Spleen (tissue), 11 donors: ENCODE measurements at regions not wholly inside any gene's neighbourhood (a gene's known extent, or its start where the extent isn't known, plus 50 kb on each side); places are given as distances from the start of the nearest gene placed in this dataset.

Experiments used
- DNase-seq: peaks from one replicate; pipeline ENCODE4 v3.0.0-alpha.2; 2020
- H3K27ac ChIP-seq, 8 donors: fragments of 200-600 bp; sonication (generic) in 7 of 8; 1 replicate in 4 of 8; 2 replicates in 4 of 8; pipeline versions ENCODE4 v1.5.0 to v1.8.0; 2016 to 2021; ENCODE audit warnings: inconsistent platforms in 4 of 8, mild to moderate bottlenecking in 4 of 8, moderate library complexity in 1 of 8
- H3K27me3 ChIP-seq, 7 donors: fragments of 200-600 bp; sonication (generic) in 6 of 7; replicated peaks in 1 of 7; 1 replicate in 4 of 7; 2 replicates in 3 of 7; pipeline versions ENCODE4 v1.5.0 to v1.8.0; 2016 to 2021; ENCODE audit warnings: inconsistent platforms in 3 of 7, mild to moderate bottlenecking in 1 of 7
- H3K36me3 ChIP-seq, 6 donors: fragments of 200-600 bp; sonication (generic) in 5 of 6; 1 replicate in 4 of 6; 2 replicates in 2 of 6; pipeline versions ENCODE4 v1.5.0 to v1.8.0; 2016 to 2021; ENCODE audit warnings: inconsistent platforms in 2 of 6
- H3K4me1 ChIP-seq, 6 donors: fragments of 200-600 bp; sonication (generic) in 5 of 6; 1 replicate in 3 of 6; 2 replicates in 3 of 6; pipeline versions ENCODE4 v1.5.0 to v1.8.0; 2016 to 2021; ENCODE audit warnings: inconsistent platforms in 3 of 6
- H3K4me3 ChIP-seq, 8 donors: fragments of 200-600 bp; sonication (generic) in 7 of 8; 1 replicate in 4 of 8; 2 replicates in 4 of 8; pipeline versions ENCODE4 v1.5.0 to v1.8.0; 2016 to 2021; ENCODE audit warnings: inconsistent platforms in 4 of 8, mild to moderate bottlenecking in 4 of 8, moderate library complexity in 2 of 8
- H3K9me3 ChIP-seq, 8 donors: fragments of 200-600 bp; sonication (generic) in 7 of 8; 1 replicate in 4 of 8; 2 replicates in 4 of 8; pipeline versions ENCODE4 v1.5.0 to v1.8.0; 2016 to 2021; ENCODE audit warnings: inconsistent platforms in 4 of 8
- CTCF ChIP-seq, 11 experiments: fragments of 200-600 bp in 7 of 11; fragments of 450-650 bp in 4 of 11; sonication (generic) in 4 of 11; IDR thresholded peaks in 8 of 11; conservative IDR thresholded peaks in 3 of 11; 1 replicate in 7 of 11; 2 replicates in 4 of 11; pipeline versions ENCODE4 v1.4.0 to v1.8.0; 2016 to 2021; ENCODE audit warnings: antibody characterized with exemption in 11 of 11, inconsistent platforms in 4 of 11, mild to moderate bottlenecking in 1 of 11
- POLR2A ChIP-seq, 3 donors: fragments of 450-650 bp; IDR thresholded peaks; one replicate each; pipeline ENCODE4 v1.5.1; 2017; ENCODE audit warnings: antibody characterized with exemption in 3 of 3, mild to moderate bottlenecking in 1 of 3
- POLR2AphosphoS5 ChIP-seq, 3 donors: sonication (generic); formaldehyde crosslinking; IDR thresholded peaks; one replicate each; pipeline ENCODE4 v1.5.1; 2017; ENCODE audit warnings: antibody characterized with exemption in 3 of 3
- WGBS, 5 donors: extraction: QIAGEN DNeasy Blood & Tissue Kit in 3 of 5; methylation state at CpG; one replicate each; pipeline versions ENCODE4 v1.1.5 to v1.1.7; 2013 to 2018; 5-methylcytosine and 5-hydroxymethylcytosine counted together
- intact Hi-C: fragments of 100-400 bp; cut with DNase I; formaldehyde crosslinking; loops from one replicate; pipeline ENCODE4 v1.15.0; 2023; ENCODE audit warnings: low total_unique reads
- donor health status: healthy with polysubstance abuse.
- donor health status: DM: no; HTN: no; CAD: no; lungs with moderate emphysema.
- donor health status: DM: no; HTN: no; CAD: no.
- donor health status: Bipolar disorder and iron deficiency.
- donor health status: healthy.
- donor health status: DM: no; HTN: no; CAD: no.
- donor health status: DM: yes; HTN: yes; CAD: no.

DNA sequence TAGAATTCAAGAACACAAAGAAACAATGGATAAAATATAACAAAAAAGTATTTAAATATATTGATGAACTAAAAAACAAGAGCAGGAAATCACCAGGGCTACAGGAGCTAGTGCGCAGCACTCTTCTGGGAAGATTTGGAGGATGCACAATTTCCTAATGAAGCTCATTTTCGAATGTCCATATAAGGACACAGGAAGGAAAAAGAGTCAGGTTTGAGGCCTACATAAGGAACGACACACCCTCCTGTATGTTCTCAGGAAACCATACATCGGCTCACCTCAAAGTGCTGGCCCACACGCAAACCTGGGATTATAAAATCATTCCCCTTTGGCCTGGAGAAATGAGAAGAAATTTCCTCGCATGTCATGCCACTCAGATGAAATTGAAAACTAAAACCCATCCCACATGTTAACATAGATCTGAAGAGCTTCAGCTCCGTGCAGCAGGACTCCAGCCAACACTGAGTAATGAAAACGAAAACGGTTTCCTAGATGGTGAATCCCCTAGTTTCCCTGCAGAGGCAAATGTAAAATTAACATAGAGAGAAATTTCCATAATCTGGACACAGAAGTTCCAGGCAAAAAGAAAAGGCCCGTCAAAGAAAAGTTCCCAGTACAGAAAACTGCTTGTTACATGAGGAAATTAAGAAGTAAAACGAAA lies 825.8 kb downstream of the SOCS6 start:
- Histone ChIP-seq H3K4me3 (no peak overlapping the region), H3K9me3 (peaks cover 0 to 16% (median 6%) of the 10 kb centered on the region in 8 donors), H3K27ac (peak overlapping the region in 4 of 8 donors; percentile 2 to 39 (median 15)), H3K36me3 (no peaks in the 10 kb centered on the region), H3K4me1 (peaks cover 0 to 5% (median 0%) of the 10 kb centered on the region in 6 donors), H3K27me3 (no peaks in the 10 kb centered on the region)
- WGBS, 5 donors, result 71 to 82% (median 74%) methylated on average over 11 of the region's 11 CpGs
- TF ChIP-seq POLR2A (IDR thresholded peaks at IDR 0.05), result no peak
- TF ChIP-seq CTCF (IDR thresholded peaks at IDR 0.05 in 8 of 11, conservative IDR thresholded peaks at IDR 0.05 in 3 of 11), result no peak
- TF ChIP-seq POLR2AphosphoS5 (IDR thresholded peaks at IDR 0.05), result no peak
- intact Hi-C loops, result no loop called here
- DNase-seq, result no peak

GRCh38 chr18:71107244-71107643 lies 818.4 kb downstream of the SOCS6 start:
- intact Hi-C loops, result no loop called here
- Histone ChIP-seq H3K36me3 (no peaks in the 10 kb centered on the region), H3K4me3 (no peak overlapping the region), H3K27ac (no peak overlapping the region), H3K9me3 (no peaks in the 10 kb centered on the region), H3K4me1 (no peaks in the 10 kb centered on the region), H3K27me3 (no peaks in the 10 kb centered on the region)
- DNase-seq, result no peak
- TF ChIP-seq POLR2AphosphoS5 (IDR thresholded peaks at IDR 0.05), result no peak
- TF ChIP-seq POLR2A (IDR thresholded peaks at IDR 0.05), result no peak
- no peak for TF ChIP-seq CTCF (IDR thresholded peaks at IDR 0.05 in 8 of 11, conservative IDR thresholded peaks at IDR 0.05 in 3 of 11)
- WGBS, 5 donors, result 47 to 66% (median 61%) methylated on average over 2 of the region's 2 CpGs

- no peak overlapping the region for H3K4me3 ChIP-seq
- H3K36me3 ChIP-seq, result no peaks in the 10 kb centered on the region
- no peak for DNase-seq
- no peaks in the 10 kb centered on the region for H3K9me3 ChIP-seq
- intact Hi-C loops, result no loop called here
- TF ChIP-seq POLR2AphosphoS5 (IDR thresholded peaks at IDR 0.05) (no peak), CTCF (IDR thresholded peaks at IDR 0.05 in 8 of 11, conservative IDR thresholded peaks at IDR 0.05 in 3 of 11) (no peak), POLR2A (IDR thresholded peaks at IDR 0.05) (no peak)
- 42 to 61% (median 54%) methylated on average over 1 of the region's 1 CpG for WGBS, 5 donors
- no peaks in the 10 kb centered on the region for H3K27me3 ChIP-seq
- H3K4me1 ChIP-seq, result no peaks in the 10 kb centered on the region
- H3K27ac ChIP-seq, result no peak overlapping the region
Measured at GRCh38 chr18:71106701-71107100, 817.9 kb downstream of the SOCS6 start.

DNA sequence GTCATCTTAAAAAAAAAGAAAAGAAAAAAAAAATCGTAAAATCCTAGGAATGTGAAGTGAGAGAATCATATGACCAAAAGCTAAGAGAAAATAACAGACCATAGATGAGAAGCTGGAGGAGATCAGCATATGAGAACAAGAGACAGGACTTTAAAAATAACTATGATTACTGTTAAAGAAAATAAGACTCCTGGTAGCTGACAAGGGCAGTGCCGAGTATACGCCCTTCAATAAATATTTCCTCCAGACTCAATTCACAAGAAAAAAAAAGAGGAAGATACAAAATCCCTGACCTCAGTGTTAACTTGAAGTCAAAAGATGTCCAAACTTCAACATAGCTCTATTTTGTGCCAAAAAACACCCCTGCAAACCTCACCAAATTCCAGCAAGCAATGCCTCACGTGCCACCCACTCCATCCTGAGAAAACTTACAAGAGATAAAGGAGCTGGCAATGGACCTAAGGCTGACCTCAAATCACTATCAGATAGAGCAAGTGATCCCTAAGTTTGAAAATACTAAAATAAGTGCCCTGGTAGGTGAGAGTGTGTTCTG lies 817.2 kb downstream of the SOCS6 start:
- Histone ChIP-seq H3K27ac (no peak overlapping the region), H3K27me3 (no peaks in the 10 kb centered on the region), H3K4me3 (no peak overlapping the region), H3K36me3 (no peaks in the 10 kb centered on the region), H3K9me3 (no peaks in the 10 kb centered on the region), H3K4me1 (no peaks in the 10 kb centered on the region)
- WGBS, 5 donors, result 50 to 79% (median 57%) methylated on average over 4 of the region's 4 CpGs
- no peak for DNase-seq
- intact Hi-C loops, result no loop called here
- TF ChIP-seq POLR2A (IDR thresholded peaks at IDR 0.05) (no peak), CTCF (IDR thresholded peaks at IDR 0.05 in 8 of 11, conservative IDR thresholded peaks at IDR 0.05 in 3 of 11) (no peak), POLR2AphosphoS5 (IDR thresholded peaks at IDR 0.05) (no peak)
